ENCODE measurements at regions not wholly inside any gene's neighbourhood (a gene's known extent, or its start where the extent isn't known, plus 50 kb on each side); places are given as distances from the start of the nearest gene placed in this dataset.
A peak's percentile ranks its signal among the peaks of the same experiment; 100 is the strongest.

DNA sequence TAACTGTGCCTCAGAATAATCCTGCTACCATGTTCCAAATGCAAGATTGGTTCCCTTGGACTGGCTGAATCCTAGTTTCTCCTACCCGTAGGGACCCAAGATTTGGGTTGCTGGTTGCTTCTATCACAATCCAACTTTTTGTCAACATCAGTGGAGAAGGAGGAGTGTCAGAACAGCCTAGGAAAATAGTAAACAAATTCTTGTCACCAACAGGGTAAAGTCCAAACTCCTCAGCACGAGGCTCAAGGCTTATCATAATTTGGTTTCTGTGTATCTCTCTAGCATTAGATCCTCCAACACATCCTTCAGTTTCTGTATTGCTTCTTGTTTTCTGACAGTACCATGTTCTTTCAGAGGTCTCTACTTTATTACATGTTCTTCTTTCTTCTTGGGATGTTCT lies 370.2 kb upstream of the DAB1 start:
- no peaks in the 10 kb centered on the region for H3K9me3 ChIP-seq
- ATAC-seq = peak in 3 of 4 donors; percentile 54 to 66 (median 60)
- H3K4me3 ChIP-seq = no peak overlapping the region
- no peak overlapping the region for H3K27ac ChIP-seq
- no peak for DNase-seq
- WGBS (ENCODE audit: insufficient coverage, low coverage, low lambda C conversion rate, missing lambda C conversion rate) = 25% methylated on average over 2 of the region's 2 CpGs
- intact Hi-C loops (cut with DNase I) = no loop called here
- H3K27me3 ChIP-seq = no peaks in the 10 kb centered on the region
- TF ChIP-seq, protein P1, sequence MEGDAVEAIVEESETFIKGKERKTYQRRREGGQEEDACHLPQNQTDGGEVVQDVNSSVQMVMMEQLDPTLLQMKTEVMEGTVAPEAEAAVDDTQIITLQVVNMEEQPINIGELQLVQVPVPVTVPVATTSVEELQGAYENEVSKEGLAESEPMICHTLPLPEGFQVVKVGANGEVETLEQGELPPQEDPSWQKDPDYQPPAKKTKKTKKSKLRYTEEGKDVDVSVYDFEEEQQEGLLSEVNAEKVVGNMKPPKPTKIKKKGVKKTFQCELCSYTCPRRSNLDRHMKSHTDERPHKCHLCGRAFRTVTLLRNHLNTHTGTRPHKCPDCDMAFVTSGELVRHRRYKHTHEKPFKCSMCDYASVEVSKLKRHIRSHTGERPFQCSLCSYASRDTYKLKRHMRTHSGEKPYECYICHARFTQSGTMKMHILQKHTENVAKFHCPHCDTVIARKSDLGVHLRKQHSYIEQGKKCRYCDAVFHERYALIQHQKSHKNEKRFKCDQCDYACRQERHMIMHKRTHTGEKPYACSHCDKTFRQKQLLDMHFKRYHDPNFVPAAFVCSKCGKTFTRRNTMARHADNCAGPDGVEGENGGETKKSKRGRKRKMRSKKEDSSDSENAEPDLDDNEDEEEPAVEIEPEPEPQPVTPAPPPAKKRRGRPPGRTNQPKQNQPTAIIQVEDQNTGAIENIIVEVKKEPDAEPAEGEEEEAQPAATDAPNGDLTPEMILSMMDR (IDR thresholded peaks at IDR 0.05) = no peak
- no peak for TF ChIP-seq POLR2A (IDR thresholded peaks at IDR 0.05)
- H3K4me1 ChIP-seq = peaks cover 0 to 7% (median 0%) of the 10 kb centered on the region in 4 donors
- no peaks in the 10 kb centered on the region for H3K36me3 ChIP-seq

DNA sequence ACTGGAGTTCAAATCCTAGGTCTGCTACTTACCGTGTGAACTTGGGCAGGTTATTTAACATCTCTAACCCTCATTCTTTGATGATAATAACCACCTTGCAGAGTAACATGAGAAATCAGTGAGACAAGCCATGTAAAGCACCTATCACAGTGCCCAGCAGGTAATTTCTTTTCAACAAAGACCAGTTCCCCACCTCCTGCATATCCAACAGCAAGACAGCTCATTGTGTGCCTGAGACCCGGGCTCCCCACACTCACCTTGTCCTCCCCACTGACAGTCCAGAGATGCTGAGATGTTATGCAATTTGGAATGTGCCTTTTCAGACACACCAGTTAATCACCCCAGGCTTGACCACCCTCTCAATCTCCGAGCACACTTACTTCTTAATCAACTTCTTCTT lies 367.6 kb upstream of the DAB1 start:
- WGBS (ENCODE audit: insufficient coverage, low coverage, low lambda C conversion rate, missing lambda C conversion rate) = 63% methylated on average over 3 of the region's 3 CpGs
- DNase-seq = no peak
- TF ChIP-seq POLR2A (IDR thresholded peaks at IDR 0.05) = no peak
- TF ChIP-seq, protein P1 (IDR thresholded peaks at IDR 0.05) = no peak
- no peak overlapping the region for H3K4me3 ChIP-seq
- no peaks in the 10 kb centered on the region for H3K36me3 ChIP-seq
- H3K4me1 ChIP-seq = peaks cover 0 to 7% (median 0%) of the 10 kb centered on the region in 4 donors
- intact Hi-C loops (cut with DNase I) = no loop called here
- no peak overlapping the region for H3K27ac ChIP-seq
- no peaks in the 10 kb centered on the region for H3K9me3 ChIP-seq
- H3K27me3 ChIP-seq = no peaks in the 10 kb centered on the region
- no peak for ATAC-seq

DNA sequence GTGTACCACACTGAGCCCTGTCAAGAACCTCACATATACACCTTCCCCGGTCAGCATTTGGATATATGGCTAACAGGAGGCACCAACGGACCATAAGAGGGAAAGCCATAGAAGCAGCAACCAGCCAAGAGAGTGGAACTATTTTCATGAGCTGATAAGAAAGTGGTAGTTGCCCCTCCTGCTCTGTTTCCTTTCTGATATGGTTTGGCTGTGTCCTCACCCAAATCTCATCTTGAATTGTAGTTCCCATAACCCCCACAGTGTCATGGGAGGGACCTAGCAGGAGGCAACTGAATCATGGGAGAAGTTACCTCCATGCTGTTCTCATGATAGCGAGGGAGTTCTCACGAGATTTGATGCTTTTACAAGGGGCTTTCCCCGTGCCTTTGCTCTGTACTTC lies 366.1 kb upstream of the DAB1 start:
- 88% methylated on average over 3 of the region's 5 CpGs for WGBS (ENCODE audit: insufficient coverage, low coverage, low lambda C conversion rate, missing lambda C conversion rate)
- no peak for ATAC-seq

DNA sequence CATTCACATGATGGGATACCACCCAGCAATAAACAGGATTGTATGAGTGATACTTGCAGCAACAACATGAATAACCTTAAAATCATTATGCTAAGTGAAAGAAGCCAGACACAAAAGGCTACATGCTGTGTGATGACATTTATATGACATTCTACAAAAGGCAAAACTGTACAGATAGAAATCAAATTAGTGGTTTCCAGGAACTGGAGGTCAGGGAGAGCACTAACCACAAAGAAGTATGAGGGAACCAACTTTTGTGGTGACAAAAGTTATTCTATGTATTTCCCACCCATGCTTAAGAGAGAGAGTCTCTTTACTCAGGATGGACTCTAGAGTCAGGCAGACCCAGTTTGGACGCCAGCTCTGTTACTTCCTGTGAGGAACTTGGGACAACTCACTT lies 364.5 kb upstream of the DAB1 start:
- Histone ChIP-seq H3K27me3 (no peaks in the 10 kb centered on the region), H3K4me3 (no peak overlapping the region), H3K9me3 (no peaks in the 10 kb centered on the region), H3K27ac (no peak overlapping the region), H3K4me1 (no peaks in the 10 kb centered on the region), H3K36me3 (no peaks in the 10 kb centered on the region)
- WGBS (ENCODE audit: insufficient coverage, low coverage, low lambda C conversion rate, missing lambda C conversion rate) = 36% methylated on average over 1 of the region's 1 CpG
- intact Hi-C loops (cut with DNase I) = no loop called here
- ATAC-seq (no peak), DNase-seq (no peak)
- TF ChIP-seq POLR2A (IDR thresholded peaks at IDR 0.05) = no peak
- TF ChIP-seq, protein P1 (IDR thresholded peaks at IDR 0.05) = no peak

More for the DNA sequence above, 366.1 kb upstream of the DAB1 start:
- no peaks in the 10 kb centered on the region for H3K27me3 ChIP-seq
- no peaks in the 10 kb centered on the region for H3K9me3 ChIP-seq
- intact Hi-C loops (cut with DNase I) = no loop called here
- H3K27ac ChIP-seq = no peak overlapping the region
- H3K4me3 ChIP-seq = no peak overlapping the region
- DNase-seq = no peak
- no peaks in the 10 kb centered on the region for H3K36me3 ChIP-seq
- H3K4me1 ChIP-seq = peaks cover 0 to 7% (median 0%) of the 10 kb centered on the region in 4 donors
- no peak for TF ChIP-seq POLR2A (IDR thresholded peaks at IDR 0.05)
- TF ChIP-seq, protein P1 (IDR thresholded peaks at IDR 0.05) = no peak

DNA sequence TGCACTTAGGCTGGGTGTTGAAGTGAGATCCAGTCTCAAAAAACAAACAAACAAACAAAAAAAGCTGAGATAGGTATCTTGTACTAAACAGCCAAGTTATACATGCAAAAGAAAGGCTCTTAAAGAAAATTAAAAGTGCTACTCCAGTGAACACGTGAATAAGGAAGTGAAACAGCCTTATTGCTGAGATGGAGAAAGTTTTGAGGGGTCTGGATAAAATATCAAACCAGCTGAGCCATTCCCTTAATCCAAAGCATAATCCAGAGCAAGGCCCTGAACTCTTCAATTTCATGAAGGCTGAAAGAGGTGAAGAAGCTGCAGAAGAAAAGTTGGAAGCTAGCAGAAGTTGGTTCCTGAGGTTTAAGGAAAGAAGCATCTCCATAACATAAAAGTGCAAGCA lies 360.5 kb upstream of the DAB1 start:
- Histone ChIP-seq H3K27ac (no peak overlapping the region), H3K9me3 (no peaks in the 10 kb centered on the region), H3K4me3 (no peak overlapping the region), H3K27me3 (no peaks in the 10 kb centered on the region), H3K4me1 (no peaks in the 10 kb centered on the region), H3K36me3 (no peaks in the 10 kb centered on the region)
- 32% methylated on average over 1 of the region's 1 CpG for WGBS (ENCODE audit: insufficient coverage, low coverage, low lambda C conversion rate, missing lambda C conversion rate)
- no peak for ATAC-seq
- no peak for DNase-seq
- TF ChIP-seq, protein P1 (IDR thresholded peaks at IDR 0.05) = no peak
- no peak for TF ChIP-seq POLR2A (IDR thresholded peaks at IDR 0.05)
- intact Hi-C loops (cut with DNase I) = no loop called here
